GM12873 (cell line): ENCODE measurements at regions not wholly inside any gene's neighbourhood (a gene's known extent, or its start where the extent isn't known, plus 50 kb on each side); places are given as distances from the start of the nearest gene placed in this dataset.

Experiments
- TF ChIP-seq, protein P1 (sequence below): IDR thresholded peaks from 2 replicates; pipeline ENCODE4 v1.5.1; 2012; ENCODE audit warnings: low read depth, mild to moderate bottlenecking, moderate library complexity, low read length, control low read depth; ENCODE audit not compliant: insufficient read depth; ENCODE audit errors: missing control alignments

DNA sequence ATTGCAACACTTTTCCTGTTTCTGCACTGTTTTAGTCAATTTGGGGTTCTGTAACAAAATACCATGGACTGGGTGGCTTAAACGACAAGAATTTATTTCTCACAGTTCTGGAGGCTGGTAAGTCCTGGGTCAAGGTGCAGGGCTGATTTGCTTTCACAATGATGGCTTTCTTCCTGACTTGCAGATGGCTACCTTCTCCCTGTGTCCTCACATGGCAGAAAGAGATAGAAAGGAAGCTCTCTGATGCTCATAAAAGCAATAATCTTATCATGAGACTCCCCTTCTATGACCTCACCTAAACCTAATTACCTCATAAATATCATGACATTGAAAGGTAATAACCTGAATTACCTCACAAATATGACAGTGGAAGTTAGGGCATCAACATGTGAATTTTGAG, 511.5 kb upstream of the CITED2 start:
- TF ChIP-seq, protein P1, sequence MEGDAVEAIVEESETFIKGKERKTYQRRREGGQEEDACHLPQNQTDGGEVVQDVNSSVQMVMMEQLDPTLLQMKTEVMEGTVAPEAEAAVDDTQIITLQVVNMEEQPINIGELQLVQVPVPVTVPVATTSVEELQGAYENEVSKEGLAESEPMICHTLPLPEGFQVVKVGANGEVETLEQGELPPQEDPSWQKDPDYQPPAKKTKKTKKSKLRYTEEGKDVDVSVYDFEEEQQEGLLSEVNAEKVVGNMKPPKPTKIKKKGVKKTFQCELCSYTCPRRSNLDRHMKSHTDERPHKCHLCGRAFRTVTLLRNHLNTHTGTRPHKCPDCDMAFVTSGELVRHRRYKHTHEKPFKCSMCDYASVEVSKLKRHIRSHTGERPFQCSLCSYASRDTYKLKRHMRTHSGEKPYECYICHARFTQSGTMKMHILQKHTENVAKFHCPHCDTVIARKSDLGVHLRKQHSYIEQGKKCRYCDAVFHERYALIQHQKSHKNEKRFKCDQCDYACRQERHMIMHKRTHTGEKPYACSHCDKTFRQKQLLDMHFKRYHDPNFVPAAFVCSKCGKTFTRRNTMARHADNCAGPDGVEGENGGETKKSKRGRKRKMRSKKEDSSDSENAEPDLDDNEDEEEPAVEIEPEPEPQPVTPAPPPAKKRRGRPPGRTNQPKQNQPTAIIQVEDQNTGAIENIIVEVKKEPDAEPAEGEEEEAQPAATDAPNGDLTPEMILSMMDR: no peak

DNA sequence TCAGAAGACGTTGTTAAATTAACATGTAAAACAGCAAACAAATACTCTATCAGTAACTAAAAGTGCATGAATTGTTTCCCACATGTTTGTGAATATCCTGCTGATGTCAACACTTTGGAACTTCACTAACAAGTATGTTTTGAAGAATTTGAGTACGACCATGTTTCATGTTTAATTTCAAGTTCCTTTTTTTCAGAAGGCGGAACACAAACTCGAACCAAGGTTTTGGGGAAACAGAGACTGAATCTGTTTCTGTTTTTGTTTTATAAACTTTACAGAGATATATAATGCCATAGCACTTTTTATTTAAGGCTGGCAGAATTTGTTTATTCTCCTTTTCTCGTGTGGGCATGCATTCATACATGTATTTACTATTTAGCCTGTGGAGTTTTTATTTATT, 509.3 kb upstream of the CITED2 start:
- TF ChIP-seq, protein P1: no peak

DNA sequence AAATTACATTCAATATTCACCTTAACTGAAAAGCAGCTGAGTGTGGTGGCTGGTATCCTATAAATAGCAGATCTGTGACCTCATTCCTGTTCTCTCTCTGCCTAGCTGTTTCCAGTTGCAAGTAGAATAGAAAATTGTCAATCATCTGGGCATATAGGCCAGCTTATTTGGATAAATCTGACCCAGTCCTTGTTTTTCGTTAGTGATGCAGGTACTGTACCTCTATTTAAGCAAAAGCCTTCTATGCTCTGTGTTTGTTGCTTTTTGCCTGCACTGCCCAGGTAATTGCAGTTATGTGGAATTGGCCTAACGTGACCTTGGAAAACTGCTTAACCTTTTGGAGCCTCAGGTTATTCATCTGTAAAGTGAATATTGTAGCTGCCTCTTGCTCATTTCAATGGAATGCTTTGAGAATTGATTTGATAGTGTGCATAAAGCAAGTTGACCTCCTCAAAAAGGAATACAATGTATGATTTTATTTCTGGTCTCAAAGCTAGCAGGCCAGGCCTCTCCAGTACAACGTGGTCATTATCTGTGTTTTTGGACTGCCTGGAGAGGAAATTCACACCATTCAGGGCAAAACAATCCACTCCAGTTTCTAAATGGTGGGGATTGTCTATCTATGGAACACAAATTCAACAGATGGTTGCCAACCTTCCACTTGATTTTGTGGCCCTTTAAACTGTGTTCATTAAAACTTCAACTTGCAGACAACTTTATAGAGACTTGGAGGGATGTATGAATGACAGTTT, 508.7 kb upstream of the CITED2 start:
- TF ChIP-seq, protein P1: no peak

DNA sequence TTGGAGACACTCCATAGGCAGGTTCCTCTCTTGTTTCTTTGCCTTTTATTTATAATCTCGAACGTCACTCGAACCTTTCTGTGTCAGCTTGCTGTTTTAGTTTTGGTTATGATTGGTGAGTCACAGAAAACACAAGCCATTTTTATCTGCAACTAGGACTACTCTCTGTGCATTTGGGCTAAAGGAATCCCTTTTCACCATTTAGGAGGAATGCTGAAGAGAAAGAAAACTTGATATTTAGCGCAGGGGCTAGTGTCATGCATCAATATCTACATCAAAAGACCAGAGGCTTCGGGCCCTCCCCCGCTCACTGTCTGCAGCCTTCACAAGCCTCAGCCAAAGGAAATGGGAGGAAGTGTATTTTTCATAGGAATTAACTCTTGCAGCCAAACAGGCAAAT, 507.8 kb upstream of the CITED2 start:
- TF ChIP-seq, protein P1: no peak

DNA sequence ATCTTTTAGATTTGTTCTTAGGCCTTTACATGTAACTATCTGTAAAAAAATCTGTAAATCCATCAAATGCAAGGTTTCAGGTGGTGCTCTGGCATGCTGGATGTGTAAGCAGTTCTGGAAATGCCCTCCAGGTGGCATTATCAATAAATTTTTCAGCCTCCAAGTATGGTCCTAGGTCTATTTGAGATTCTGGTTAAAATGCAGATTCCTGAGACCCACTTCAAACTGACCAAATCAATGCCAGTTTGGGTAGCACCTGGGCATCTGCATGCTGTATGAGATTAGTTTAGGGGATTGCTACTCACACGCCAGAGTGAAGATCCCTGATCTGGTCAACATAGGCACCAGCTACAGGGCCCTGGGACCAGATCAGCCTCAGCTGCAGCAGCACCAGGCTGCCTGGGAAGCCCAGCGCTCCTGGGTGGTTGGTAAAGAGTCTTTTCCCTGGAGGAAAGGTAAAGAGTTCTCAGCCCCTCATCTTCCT, 507.3 kb upstream of the CITED2 start:
- TF ChIP-seq, protein P1: peak; percentile 62

DNA sequence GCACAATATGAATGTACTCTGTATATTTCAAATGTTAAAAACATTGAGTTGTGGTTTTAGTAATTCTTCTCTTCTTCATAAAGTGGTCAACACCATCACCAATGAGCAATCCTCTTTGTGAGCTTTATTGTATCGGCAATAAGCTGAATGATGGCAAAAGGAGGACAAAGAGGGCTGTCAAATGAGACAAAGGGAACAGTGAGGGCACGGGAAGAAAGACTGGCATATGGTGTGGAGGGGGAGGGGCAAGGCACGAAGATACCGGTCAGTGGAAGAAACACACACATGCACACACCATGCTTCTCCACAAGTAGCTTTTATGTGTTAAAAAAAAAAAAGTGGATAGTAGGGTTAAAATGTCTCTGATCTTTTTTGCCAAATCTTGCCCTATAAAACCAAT, 506.8 kb upstream of the CITED2 start:
- TF ChIP-seq, protein P1: no peak

DNA sequence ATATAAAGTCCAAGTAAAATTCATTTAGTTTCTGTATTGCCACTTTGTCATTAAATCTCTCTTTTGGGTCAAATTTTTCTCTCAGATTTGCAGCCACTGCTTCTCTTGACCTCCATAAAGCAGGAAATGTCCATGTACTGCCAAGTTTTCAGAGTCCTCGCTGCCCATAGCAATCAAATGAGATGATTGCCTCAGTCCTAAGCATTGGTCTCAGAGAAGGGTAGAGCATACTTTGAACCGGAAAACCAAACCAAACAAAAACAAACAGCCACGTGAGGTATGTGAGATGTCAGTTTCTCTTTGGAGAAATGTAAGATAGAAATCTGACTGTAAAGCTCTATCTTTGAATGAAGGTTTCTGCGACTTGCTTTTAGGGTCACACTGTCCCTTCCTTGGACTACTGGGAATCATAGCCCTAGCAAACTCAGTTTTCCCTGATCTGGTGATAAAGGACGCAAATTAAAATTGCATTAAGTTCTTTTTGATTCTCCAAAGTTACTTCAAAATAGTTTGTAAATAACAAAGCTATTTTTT, 505.4 kb upstream of the CITED2 start:
- TF ChIP-seq, protein P1: no peak
